ENCODE measurements at regions not wholly inside any gene's neighbourhood (a gene's known extent, or its start where the extent isn't known, plus 50 kb on each side); places are given as distances from the start of the nearest gene placed in this dataset.
A peak's percentile ranks its signal among the peaks of the same experiment; 100 is the strongest.

DNA sequence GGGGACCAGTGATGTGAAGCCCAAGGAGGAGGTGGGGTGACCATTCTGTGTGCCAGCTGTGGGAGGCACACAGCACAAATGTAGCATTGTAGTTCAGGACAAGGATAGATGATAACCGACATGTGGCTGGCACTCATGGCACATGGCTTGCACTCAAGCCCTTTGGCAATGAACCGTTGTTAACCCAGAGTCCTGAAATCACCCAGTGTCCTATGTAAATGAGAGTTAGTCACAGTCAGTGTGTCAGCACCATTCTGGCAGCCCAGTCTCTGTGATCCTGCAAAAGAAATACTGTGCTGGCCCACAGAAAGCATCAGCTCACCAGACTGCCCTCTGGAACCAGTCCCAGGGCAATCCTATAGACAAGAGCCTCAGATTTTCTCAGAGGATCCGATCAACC is 339.3 kb downstream of the MID1IP1 start:
- Mint-ChIP-seq H3K4me3 (no peak overlapping the region), H3K27ac (no peak overlapping the region), H3K9me3 (no peaks in the 10 kb centered on the region), H3K36me3 (no peaks in the 10 kb centered on the region), H3K27me3 (no peaks in the 10 kb centered on the region), H3K4me1 (no peaks in the 10 kb centered on the region)
- POLR2A ChIA-PET: no interaction called here
- ATAC-seq (ENCODE audit: low read depth) (no peak), DNase-seq (no peak)

- Mint-ChIP-seq H3K27ac (no peak overlapping the region), H3K4me3 (no peak overlapping the region), H3K27me3 (no peaks in the 10 kb centered on the region), H3K36me3 (no peaks in the 10 kb centered on the region), H3K4me1 (no peaks in the 10 kb centered on the region), H3K9me3 (no peaks in the 10 kb centered on the region)
- no peak for DNase-seq
- no peak for ATAC-seq (ENCODE audit: low read depth)
- POLR2A ChIA-PET: no interaction called here
Measured at GRCh38 chrX:39144323-39144722, 343.1 kb downstream of the MID1IP1 start.

DNA sequence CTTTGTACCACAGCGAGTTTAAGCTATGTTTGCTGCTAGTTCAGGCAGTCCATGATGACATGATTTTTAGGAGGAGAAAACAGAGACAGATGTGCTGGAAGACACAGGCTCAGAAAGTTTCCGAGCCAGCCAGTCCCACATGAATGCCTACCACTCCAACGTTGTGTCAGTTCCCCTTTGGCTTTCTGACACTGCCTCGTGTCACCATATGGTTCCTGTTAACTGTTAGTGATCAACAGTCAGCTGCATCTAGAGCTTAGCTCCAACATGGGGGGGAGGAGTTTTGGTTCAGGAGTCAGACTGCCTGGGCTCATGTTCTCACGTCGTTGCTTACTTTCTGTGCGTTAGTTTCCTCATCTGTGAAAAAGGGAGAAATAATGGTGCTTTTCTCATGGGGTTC is 343.7 kb downstream of the MID1IP1 start:
- Mint-ChIP-seq H3K36me3 (no peaks in the 10 kb centered on the region), H3K4me3 (no peak overlapping the region), H3K4me1 (no peaks in the 10 kb centered on the region), H3K9me3 (no peaks in the 10 kb centered on the region), H3K27ac (no peak overlapping the region), H3K27me3 (no peaks in the 10 kb centered on the region)
- POLR2A ChIA-PET: no interaction called here
- no peak for ATAC-seq (ENCODE audit: low read depth)
- no peak for DNase-seq

DNA sequence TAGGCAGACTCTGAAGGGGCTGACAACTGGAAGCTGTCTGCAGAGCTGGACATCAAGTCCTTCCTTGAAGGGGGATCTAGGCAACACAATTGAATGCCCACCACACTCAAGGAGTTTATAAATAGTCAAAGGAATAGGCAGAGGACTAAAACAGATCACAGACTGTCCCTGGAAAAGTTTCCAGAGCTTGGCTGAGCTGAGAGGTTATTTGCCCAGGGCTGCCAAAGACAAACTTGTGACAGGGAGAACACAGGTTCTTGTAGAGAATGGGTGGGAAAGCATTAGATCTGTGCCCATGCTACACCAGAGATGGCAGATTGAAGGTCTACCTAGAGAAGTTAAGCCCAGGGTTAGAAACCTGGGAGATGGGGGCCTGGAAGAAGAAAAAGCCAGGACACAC is 344.6 kb downstream of the MID1IP1 start:
- Mint-ChIP-seq H3K4me1 (no peaks in the 10 kb centered on the region), H3K4me3 (no peak overlapping the region), H3K9me3 (no peaks in the 10 kb centered on the region), H3K27ac (no peak overlapping the region), H3K27me3 (no peaks in the 10 kb centered on the region), H3K36me3 (no peaks in the 10 kb centered on the region)
- DNase-seq (no peak), ATAC-seq (ENCODE audit: low read depth) (no peak)
- POLR2A ChIA-PET: no interaction called here

- POLR2A ChIA-PET: no interaction called here
- ATAC-seq (ENCODE audit: low read depth) (no peak), DNase-seq (peak; percentile 55)
- Mint-ChIP-seq H3K9me3 (no peaks in the 10 kb centered on the region), H3K27me3 (no peaks in the 10 kb centered on the region), H3K36me3 (no peaks in the 10 kb centered on the region), H3K4me3 (no peak overlapping the region), H3K27ac (no peak overlapping the region), H3K4me1 (no peaks in the 10 kb centered on the region)
Measured at GRCh38 chrX:39149761-39150160, 348.5 kb downstream of the MID1IP1 start.

GRCh38 chrX:39150220-39150619 is 349.0 kb downstream of the MID1IP1 start:
- POLR2A ChIA-PET: no interaction called here
- Mint-ChIP-seq H3K27me3 (no peaks in the 10 kb centered on the region), H3K36me3 (no peaks in the 10 kb centered on the region), H3K4me1 (no peaks in the 10 kb centered on the region), H3K9me3 (no peaks in the 10 kb centered on the region), H3K27ac (no peak overlapping the region), H3K4me3 (no peak overlapping the region)
- DNase-seq: no peak
- ATAC-seq (ENCODE audit: low read depth): no peak

DNA sequence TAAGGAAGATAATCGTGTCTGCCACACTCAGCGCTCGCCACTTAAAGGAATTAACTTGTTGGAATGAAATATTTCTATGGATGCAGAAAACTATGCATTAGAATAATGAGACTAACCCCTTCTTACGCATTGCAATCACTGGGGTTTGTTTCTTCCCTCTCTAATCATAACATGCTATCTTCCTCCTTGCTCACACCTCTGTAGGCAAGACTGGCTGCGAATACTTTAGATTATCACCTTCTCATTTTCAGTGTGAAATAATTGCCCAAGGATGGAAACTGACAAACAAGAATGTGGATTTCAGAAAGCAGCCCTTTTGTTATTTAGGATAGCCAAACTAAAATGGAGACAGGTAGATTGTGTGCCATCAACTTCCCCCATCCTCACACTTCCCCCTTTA is 349.4 kb downstream of the MID1IP1 start:
- Mint-ChIP-seq H3K36me3 (no peaks in the 10 kb centered on the region), H3K4me1 (no peaks in the 10 kb centered on the region), H3K27me3 (no peaks in the 10 kb centered on the region), H3K4me3 (no peak overlapping the region), H3K9me3 (no peaks in the 10 kb centered on the region), H3K27ac (no peak overlapping the region)
- ATAC-seq (ENCODE audit: low read depth) (no peak), DNase-seq (no peak)
- POLR2A ChIA-PET: no interaction called here

- POLR2A ChIA-PET: no interaction called here
- no peaks in the 10 kb centered on the region for H3K4me1 Mint-ChIP-seq
- no peaks in the 10 kb centered on the region for H3K36me3 Mint-ChIP-seq
- no peaks in the 10 kb centered on the region for H3K27me3 Mint-ChIP-seq
- DNase-seq (peak; percentile 41), ATAC-seq (ENCODE audit: low read depth) (no peak)
- H3K27ac Mint-ChIP-seq: no peak overlapping the region
- H3K4me3 Mint-ChIP-seq: no peak overlapping the region
- H3K9me3 Mint-ChIP-seq: no peaks in the 10 kb centered on the region
Measured at GRCh38 chrX:39152106-39152649, 350.9 kb downstream of the MID1IP1 start.

DNA sequence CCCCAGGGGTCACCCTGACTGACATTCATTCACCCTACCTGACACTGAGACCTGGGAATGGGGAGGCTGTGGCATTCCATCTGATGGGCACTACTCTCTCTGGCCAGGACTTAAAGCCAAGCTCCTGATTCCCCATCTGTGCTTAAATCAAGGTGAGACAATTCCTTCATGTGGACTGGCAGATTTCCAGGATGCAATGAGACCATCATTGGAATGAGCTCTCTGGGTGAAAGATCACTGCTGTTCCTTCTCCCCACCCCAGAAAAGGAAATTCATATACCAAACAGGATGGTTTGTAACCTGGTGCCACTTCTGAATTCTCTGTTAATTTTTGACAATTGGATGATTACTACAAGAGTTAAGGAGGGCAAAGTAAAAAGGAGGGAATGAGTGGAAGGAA is 354.8 kb downstream of the MID1IP1 start:
- no peaks in the 10 kb centered on the region for H3K9me3 Mint-ChIP-seq
- H3K27ac Mint-ChIP-seq: no peak overlapping the region
- ATAC-seq (ENCODE audit: low read depth): no peak
- H3K36me3 Mint-ChIP-seq: no peaks in the 10 kb centered on the region
- H3K4me1 Mint-ChIP-seq: no peaks in the 10 kb centered on the region
- H3K4me3 Mint-ChIP-seq: no peak overlapping the region
- DNase-seq: no peak
- no peaks in the 10 kb centered on the region for H3K27me3 Mint-ChIP-seq
- POLR2A ChIA-PET: no interaction called here

DNA sequence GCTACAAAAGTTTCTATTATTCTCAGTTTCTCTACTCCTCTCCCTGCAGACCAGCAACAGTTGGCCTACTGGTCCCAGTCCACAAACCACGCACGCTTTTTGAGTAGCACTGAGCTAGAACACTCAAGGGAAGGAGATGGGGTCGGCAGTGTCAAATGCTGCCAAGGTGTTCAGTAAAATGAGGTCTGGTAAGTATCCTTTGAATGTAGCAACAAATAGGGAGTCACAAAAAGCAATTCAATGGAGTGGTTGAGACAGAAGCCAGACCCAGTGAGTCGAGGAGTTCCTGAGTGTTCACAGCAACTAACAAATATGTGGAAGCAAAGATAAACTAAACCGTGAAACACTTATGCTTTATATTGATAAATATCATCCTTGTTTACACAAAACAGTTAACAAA is 355.7 kb downstream of the MID1IP1 start:
- POLR2A ChIA-PET: no interaction called here
- ATAC-seq (ENCODE audit: low read depth) (no peak), DNase-seq (no peak)
- Mint-ChIP-seq H3K27me3 (peaks cover 3% of the 10 kb centered on the region), H3K4me1 (no peaks in the 10 kb centered on the region), H3K9me3 (no peaks in the 10 kb centered on the region), H3K27ac (no peak overlapping the region), H3K36me3 (no peaks in the 10 kb centered on the region), H3K4me3 (no peak overlapping the region)

DNA sequence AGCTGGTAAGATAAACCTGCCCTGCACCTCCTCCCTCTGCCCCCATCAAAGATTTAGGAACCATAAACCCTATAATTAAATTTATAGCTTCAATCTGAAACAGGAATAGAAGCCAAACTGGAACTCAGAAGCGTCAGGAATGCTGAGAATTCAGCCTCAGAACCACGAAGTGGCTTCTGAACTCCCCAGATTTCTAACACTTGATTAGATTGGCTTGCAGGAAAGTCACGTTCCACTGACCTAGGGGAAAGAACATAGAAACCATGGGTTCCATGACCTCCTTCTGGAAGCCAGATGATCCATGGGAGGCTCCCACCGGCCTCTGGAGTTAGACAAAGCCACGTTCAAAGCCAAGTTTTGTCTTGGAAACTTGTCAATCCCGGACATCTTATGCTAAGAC is 356.5 kb downstream of the MID1IP1 start:
- no peaks in the 10 kb centered on the region for H3K9me3 Mint-ChIP-seq
- no peak overlapping the region for H3K27ac Mint-ChIP-seq
- ATAC-seq (ENCODE audit: low read depth) (no peak), DNase-seq (no peak)
- no peaks in the 10 kb centered on the region for H3K4me1 Mint-ChIP-seq
- POLR2A ChIA-PET: no interaction called here
- H3K27me3 Mint-ChIP-seq: peaks cover 5% of the 10 kb centered on the region
- H3K36me3 Mint-ChIP-seq: no peaks in the 10 kb centered on the region
- no peak overlapping the region for H3K4me3 Mint-ChIP-seq

- H3K27ac Mint-ChIP-seq: no peak overlapping the region
- H3K9me3 Mint-ChIP-seq: no peaks in the 10 kb centered on the region
- POLR2A ChIA-PET: no interaction called here
- H3K36me3 Mint-ChIP-seq: no peaks in the 10 kb centered on the region
- H3K4me1 Mint-ChIP-seq: peaks cover 2% of the 10 kb centered on the region
- ATAC-seq (ENCODE audit: low read depth) (no peak), DNase-seq (no peak)
- H3K4me3 Mint-ChIP-seq: no peak overlapping the region
- peaks cover 9% of the 10 kb centered on the region for H3K27me3 Mint-ChIP-seq
Measured at GRCh38 chrX:39158801-39159657, 357.8 kb downstream of the MID1IP1 start.

- no peak for DNase-seq
- H3K27ac Mint-ChIP-seq: no peak overlapping the region
- no peaks in the 10 kb centered on the region for H3K36me3 Mint-ChIP-seq
- H3K27me3 Mint-ChIP-seq: peaks cover 9% of the 10 kb centered on the region
- no peaks in the 10 kb centered on the region for H3K9me3 Mint-ChIP-seq
- H3K4me3 Mint-ChIP-seq: no peak overlapping the region
- ATAC-seq (ENCODE audit: low read depth): no peak
- POLR2A ChIA-PET: interaction anchor here (0.6 kb wide), 1 partner anchor 9 kb away, joined by 4 read pairs; no protein-coding TSS in a partner anchor
- H3K4me1 Mint-ChIP-seq: peaks cover 2% of the 10 kb centered on the region
Measured at GRCh38 chrX:39159921-39160507, 358.8 kb downstream of the MID1IP1 start.

DNA sequence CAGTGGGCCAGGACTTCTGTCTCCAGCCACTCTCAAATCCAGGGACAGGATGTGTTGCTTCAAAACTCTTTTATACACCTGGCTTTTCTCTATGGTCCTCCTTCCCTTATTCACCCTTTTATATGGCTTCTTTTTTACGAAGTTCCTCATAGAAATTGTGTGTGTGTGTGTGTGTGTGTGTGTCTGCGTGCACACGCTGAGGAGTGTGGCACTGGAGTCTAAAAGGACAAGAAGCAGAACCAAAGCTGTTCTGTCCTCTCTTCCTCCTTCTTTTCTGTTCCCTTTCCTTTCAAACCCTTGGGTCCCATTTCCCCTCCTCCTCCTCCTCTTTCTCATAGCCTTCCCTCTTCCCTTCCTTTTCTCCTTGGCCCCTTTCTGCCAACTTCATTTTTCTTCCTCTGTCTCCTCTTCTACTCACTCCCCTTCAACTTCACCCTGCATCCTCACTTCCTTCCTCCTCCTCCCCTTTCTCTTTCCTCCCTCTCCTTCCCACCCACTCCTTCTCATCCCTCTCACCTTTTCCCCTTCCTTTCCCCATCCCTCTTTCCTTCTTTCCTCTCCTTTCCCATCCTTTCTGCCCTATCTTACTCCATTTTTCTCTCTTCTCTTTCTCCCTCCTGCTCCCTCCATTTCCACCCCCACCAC is 360.5 kb downstream of the MID1IP1 start:
- POLR2A ChIA-PET: no interaction called here
- DNase-seq: no peak
- H3K4me1 Mint-ChIP-seq: peaks cover 2% of the 10 kb centered on the region
- H3K36me3 Mint-ChIP-seq: no peaks in the 10 kb centered on the region
- peaks cover 9% of the 10 kb centered on the region for H3K27me3 Mint-ChIP-seq
- no peaks in the 10 kb centered on the region for H3K9me3 Mint-ChIP-seq
- H3K27ac Mint-ChIP-seq: no peak overlapping the region
- no peak for ATAC-seq (ENCODE audit: low read depth)
- peak overlapping the region; percentile 25 for H3K4me3 Mint-ChIP-seq
